ENCODE measurements at regions not wholly inside any gene's neighbourhood (a gene's known extent, or its start where the extent isn't known, plus 50 kb on each side); places are given as distances from the start of the nearest gene placed in this dataset.

DNA sequence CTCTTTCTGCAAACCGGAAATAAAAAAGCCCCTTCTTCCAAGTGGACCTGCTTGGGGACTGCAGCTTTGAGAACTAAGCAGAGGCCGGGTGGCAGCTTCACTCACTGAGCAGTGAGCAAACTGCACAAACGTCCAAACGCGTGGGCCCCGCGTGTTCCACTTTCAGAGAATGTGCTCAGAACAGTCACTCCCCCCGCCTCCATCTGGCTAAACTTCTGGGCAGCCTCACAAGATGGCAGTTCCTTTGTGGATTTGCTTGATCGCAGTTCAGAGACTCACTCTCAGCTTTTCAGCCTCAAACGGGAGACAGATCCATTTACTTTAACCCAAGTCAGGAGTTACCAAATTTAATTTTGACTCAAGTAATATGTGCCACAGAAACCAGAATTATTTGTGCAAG, 216.6 kb downstream of the TLE1 start:
- Histone ChIP-seq H2AFZ (ENCODE audit: low read depth, low read length, severe bottlenecking) (no peak overlapping the region), H3K4me2 (ENCODE audit: low read depth, low read length, poor library complexity, severe bottlenecking) (no peak overlapping the region), H3K27me3 (ENCODE audit: low read length) (no peaks in the 10 kb centered on the region), H3K9me2 (replicated peaks; ENCODE audit: insufficient read depth, low read length) (no peaks in the 10 kb centered on the region), H3F3A (ENCODE audit: insufficient read depth) (no peaks in the 10 kb centered on the region), H3K9me3 (ENCODE audit: insufficient read depth, low read length) (no peaks in the 10 kb centered on the region), H3K4me3 (ENCODE audit: insufficient read depth, low read length, poor library complexity, severe bottlenecking) (no peak overlapping the region), H4K20me1 (ENCODE audit: low read depth, low read length) (no peaks in the 10 kb centered on the region), H3K79me2 (ENCODE audit: insufficient read depth, low read length) (no peaks in the 10 kb centered on the region), H3K27ac (ENCODE audit: low read depth, low read length) (no peak overlapping the region), H3K36me3 (ENCODE audit: low read length) (no peaks in the 10 kb centered on the region), H3K9ac (ENCODE audit: low read length) (no peak overlapping the region)
- TF ChIP-seq CTCF (IDR thresholded peaks at IDR 0.05; ENCODE audit: insufficient read depth, low read length, poor library complexity, severe bottlenecking) (no peak), EZH2phosphoT487 (conservative IDR thresholded peaks at IDR 0.05; ENCODE audit: low read length) (no peak)

DNA sequence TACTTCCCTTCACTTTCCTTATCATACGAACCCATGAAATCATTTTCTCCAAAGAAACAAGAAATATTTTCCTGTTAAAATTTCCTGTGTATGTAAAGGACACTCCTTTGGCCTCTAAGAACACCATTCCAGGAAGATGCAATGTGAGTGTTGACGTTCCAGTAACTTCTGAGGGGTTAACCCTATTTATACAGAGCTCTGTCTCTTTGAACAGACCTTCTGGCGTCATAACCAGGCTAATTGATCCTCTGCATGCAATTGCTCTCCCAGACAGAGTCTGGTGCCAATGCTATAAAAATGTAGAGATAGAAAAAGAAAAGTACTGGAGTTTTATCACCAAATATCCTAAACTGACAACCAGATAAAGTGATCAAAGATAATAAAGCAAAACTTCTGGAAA, 218.5 kb downstream of the TLE1 start:
- Histone ChIP-seq H3K9me2 (replicated peaks; ENCODE audit: insufficient read depth, low read length) (no peaks in the 10 kb centered on the region), H3K36me3 (ENCODE audit: low read length) (no peaks in the 10 kb centered on the region), H3K4me2 (ENCODE audit: low read depth, low read length, poor library complexity, severe bottlenecking) (no peak overlapping the region), H3K27me3 (ENCODE audit: low read length) (no peaks in the 10 kb centered on the region), H4K20me1 (ENCODE audit: low read depth, low read length) (no peaks in the 10 kb centered on the region), H3K9me3 (ENCODE audit: insufficient read depth, low read length) (no peaks in the 10 kb centered on the region), H3K79me2 (ENCODE audit: insufficient read depth, low read length) (no peaks in the 10 kb centered on the region), H3K27ac (ENCODE audit: low read depth, low read length) (no peak overlapping the region), H3K4me3 (ENCODE audit: insufficient read depth, low read length, poor library complexity, severe bottlenecking) (no peak overlapping the region), H3F3A (ENCODE audit: insufficient read depth) (no peaks in the 10 kb centered on the region), H2AFZ (ENCODE audit: low read depth, low read length, severe bottlenecking) (no peak overlapping the region), H3K9ac (ENCODE audit: low read length) (no peak overlapping the region)
- TF ChIP-seq EZH2phosphoT487 (conservative IDR thresholded peaks at IDR 0.05; ENCODE audit: low read length), result no peak
- no peak for TF ChIP-seq CTCF (IDR thresholded peaks at IDR 0.05; ENCODE audit: insufficient read depth, low read length, poor library complexity, severe bottlenecking)

GRCh38 chr9:81468084-81468595, 221.2 kb downstream of the TLE1 start:
- Histone ChIP-seq H3K36me3 (ENCODE audit: low read length) (no peaks in the 10 kb centered on the region), H3K4me2 (ENCODE audit: low read depth, low read length, poor library complexity, severe bottlenecking) (no peak overlapping the region), H3K27ac (ENCODE audit: low read depth, low read length) (no peak overlapping the region), H3K79me2 (ENCODE audit: insufficient read depth, low read length) (no peaks in the 10 kb centered on the region), H3K9me2 (replicated peaks; ENCODE audit: insufficient read depth, low read length) (no peaks in the 10 kb centered on the region), H4K20me1 (ENCODE audit: low read depth, low read length) (no peaks in the 10 kb centered on the region), H3K27me3 (ENCODE audit: low read length) (no peaks in the 10 kb centered on the region), H2AFZ (ENCODE audit: low read depth, low read length, severe bottlenecking) (no peak overlapping the region), H3K9ac (ENCODE audit: low read length) (no peak overlapping the region), H3F3A (ENCODE audit: insufficient read depth) (no peaks in the 10 kb centered on the region), H3K4me3 (ENCODE audit: insufficient read depth, low read length, poor library complexity, severe bottlenecking) (no peak overlapping the region), H3K9me3 (ENCODE audit: insufficient read depth, low read length) (no peaks in the 10 kb centered on the region)
- TF ChIP-seq EZH2phosphoT487 (conservative IDR thresholded peaks at IDR 0.05; ENCODE audit: low read length) (no peak), CTCF (IDR thresholded peaks at IDR 0.05; ENCODE audit: insufficient read depth, low read length, poor library complexity, severe bottlenecking) (no peak)
